DND-41 (cell line): ENCODE measurements at regions not wholly inside any gene's neighbourhood (a gene's known extent, or its start where the extent isn't known, plus 50 kb on each side); places are given as distances from the start of the nearest gene placed in this dataset.

Experiments
- CTCF ChIP-seq: IDR thresholded peaks from 2 replicates; pipeline ENCODE4 v1.5.1; 2012; ENCODE audit warnings: borderline replicate concordance, low read length, moderate library complexity, mild to moderate bottlenecking; ENCODE audit not compliant: poor library complexity, severe bottlenecking; ENCODE audit errors: extremely low read depth
- EZH2 ChIP-seq: IDR thresholded peaks from 3 replicates; pipeline ENCODE4 v1.6.1; 2012; ENCODE audit warnings: borderline replicate concordance, low read depth, mild to moderate bottlenecking, moderate library complexity, low read length, inconsistent platforms; ENCODE audit not compliant: severe bottlenecking

GRCh38 chr20:60069656-60070055 lies 111.4 kb downstream of the CDH26 start:
- TF ChIP-seq CTCF (no peak), EZH2 (no peak)
